ENCODE measurements at regions not wholly inside any gene's neighbourhood (a gene's known extent, or its start where the extent isn't known, plus 50 kb on each side); places are given as distances from the start of the nearest gene placed in this dataset.
"Not testable (repeated sequence)": the region's sequence is repeated elsewhere in the genome, so short reads cannot be mapped to it uniquely, and the experiment has no call there.

DNA sequence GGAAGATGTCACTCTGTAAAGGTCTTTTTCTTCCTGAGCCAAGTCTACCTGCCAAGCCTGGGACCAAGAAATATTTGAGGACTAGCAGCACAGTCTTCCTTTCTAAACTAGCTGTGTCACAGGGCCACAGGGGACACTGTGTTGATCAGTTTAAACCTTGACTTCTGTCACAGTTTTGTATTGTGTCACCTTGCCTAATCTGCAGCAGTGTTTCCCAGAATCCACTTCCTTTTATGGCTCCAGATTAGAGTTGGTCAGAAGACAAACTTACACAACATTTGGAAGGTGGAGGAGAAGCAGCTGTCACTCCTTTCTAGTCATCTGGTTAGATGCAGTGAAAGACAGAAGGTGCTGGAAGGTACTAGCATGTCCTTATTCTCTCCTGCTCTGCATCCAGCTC lies 143.1 kb upstream of the BCOR start:
- no peak for DNase-seq (ENCODE audit: low read depth, low spot score)
- no peak overlapping the region for H3K4me3 ChIP-seq (ENCODE audit: low read depth, low read length)
- ChIA-PET CTCF (interaction anchor here (0.5 kb wide), 1 partner anchor 15 kb away, joined by 3 read pairs; no protein-coding TSS in a partner anchor), POLR2A (no interaction called here)
- TF ChIP-seq, protein P1, sequence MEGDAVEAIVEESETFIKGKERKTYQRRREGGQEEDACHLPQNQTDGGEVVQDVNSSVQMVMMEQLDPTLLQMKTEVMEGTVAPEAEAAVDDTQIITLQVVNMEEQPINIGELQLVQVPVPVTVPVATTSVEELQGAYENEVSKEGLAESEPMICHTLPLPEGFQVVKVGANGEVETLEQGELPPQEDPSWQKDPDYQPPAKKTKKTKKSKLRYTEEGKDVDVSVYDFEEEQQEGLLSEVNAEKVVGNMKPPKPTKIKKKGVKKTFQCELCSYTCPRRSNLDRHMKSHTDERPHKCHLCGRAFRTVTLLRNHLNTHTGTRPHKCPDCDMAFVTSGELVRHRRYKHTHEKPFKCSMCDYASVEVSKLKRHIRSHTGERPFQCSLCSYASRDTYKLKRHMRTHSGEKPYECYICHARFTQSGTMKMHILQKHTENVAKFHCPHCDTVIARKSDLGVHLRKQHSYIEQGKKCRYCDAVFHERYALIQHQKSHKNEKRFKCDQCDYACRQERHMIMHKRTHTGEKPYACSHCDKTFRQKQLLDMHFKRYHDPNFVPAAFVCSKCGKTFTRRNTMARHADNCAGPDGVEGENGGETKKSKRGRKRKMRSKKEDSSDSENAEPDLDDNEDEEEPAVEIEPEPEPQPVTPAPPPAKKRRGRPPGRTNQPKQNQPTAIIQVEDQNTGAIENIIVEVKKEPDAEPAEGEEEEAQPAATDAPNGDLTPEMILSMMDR (IDR thresholded peaks at IDR 0.05; ENCODE audit: insufficient read depth, low read length, missing control alignments), result no peak

DNA sequence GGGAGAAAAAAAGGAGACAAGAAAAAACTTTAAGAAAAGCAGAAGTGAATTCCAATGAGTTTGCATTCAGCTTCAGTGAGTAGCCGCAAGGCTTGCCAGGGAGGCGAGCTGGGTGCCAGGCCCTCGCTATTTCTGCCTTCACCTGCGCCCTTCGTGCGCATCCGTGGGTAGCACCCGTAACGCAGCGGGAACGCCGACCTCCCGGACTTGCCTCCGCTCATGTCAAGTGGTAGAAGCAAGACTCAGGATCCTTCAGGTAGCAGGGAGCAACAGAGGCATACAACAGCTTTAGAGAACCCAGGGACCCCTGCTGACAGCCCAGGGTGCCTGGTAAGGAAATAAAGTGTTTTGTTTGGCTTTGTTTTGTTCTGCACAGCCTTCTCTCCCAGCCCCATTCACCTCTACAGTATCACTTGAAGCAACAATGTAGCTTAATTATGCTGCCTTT lies 140.0 kb upstream of the BCOR start:
- ChIA-PET POLR2A (no interaction called here), CTCF (no interaction called here)
- DNase-seq (ENCODE audit: low read depth, low spot score), result no peak
- TF ChIP-seq, protein P1 (IDR thresholded peaks at IDR 0.05; ENCODE audit: insufficient read depth, low read length, missing control alignments), result no peak
- no peak overlapping the region for H3K4me3 ChIP-seq (ENCODE audit: low read depth, low read length)

DNA sequence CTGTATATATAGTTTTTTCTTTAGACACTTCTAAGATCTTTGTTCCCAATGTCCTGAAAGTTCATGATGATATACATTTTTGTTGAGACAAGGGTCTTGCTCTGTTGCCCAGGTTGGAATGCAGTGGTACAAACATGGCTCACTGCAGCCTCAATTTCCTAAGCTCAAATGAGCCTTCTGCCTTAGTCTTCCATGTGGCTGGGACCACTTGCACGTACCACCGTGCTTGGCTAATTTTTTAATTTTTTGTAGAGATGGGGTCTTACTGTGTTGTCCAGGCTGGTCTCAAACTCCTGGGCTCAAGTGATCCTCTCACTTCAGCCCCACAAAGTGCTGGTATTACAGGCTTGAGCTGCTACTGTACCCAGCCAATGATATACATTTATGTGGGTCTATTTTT lies 132.9 kb upstream of the BCOR start:
- POLR2A ChIA-PET, result no interaction called here
- H3K4me3 ChIP-seq (ENCODE audit: low read depth, low read length), result no peak overlapping the region
- DNase-seq (ENCODE audit: low read depth, low spot score), result no peak
- TF ChIP-seq, protein P1 (IDR thresholded peaks at IDR 0.05; ENCODE audit: insufficient read depth, low read length, missing control alignments), result no peak
- CTCF ChIA-PET, result no interaction called here

DNA sequence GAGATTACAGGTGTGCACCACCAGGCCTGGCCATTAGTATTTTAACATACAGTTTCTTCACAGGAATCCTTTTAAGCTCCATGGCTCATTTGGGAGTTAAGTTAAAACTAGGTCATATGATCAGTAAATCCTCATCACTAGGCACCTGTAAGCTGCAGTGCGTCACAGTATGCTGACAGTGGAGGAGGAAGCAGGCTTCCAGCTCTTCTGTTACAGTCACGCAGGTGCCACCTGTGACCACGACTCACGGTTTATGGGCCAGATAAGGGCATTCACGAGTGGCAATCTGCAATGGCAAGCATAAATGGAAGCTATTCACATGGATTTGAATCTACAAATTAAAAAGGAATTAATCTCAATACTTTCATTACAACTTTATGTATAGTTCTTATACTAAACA lies 129.4 kb upstream of the BCOR start:
- no peak overlapping the region for H3K4me3 ChIP-seq (ENCODE audit: low read depth, low read length)
- TF ChIP-seq, protein P1 (IDR thresholded peaks at IDR 0.05; ENCODE audit: insufficient read depth, low read length, missing control alignments), result no peak
- CTCF ChIA-PET, result no interaction called here
- no peak for DNase-seq (ENCODE audit: low read depth, low spot score)
- POLR2A ChIA-PET, result no interaction called here

DNA sequence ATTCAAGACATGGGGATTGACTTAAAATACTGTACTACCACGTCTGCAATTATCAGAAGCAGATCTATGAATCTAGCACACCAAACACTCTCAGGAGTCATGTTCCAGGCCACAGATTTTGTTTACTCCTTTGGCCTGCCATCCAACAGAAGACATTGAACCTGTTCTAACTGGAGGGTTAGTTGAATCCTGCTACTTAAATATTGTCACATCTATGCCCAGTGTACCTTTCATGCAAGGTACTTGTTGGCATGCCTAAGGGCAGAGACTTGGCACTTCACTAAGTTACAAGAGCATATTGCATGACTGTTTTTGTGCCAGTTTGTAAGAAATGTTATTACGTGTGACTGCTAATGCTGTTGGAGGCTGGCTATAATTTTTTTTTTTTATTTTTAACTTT lies 126.9 kb upstream of the BCOR start:
- POLR2A ChIA-PET, result no interaction called here
- H3K4me3 ChIP-seq (ENCODE audit: low read depth, low read length), result no peak overlapping the region
- TF ChIP-seq, protein P1 (IDR thresholded peaks at IDR 0.05; ENCODE audit: insufficient read depth, low read length, missing control alignments), result no peak
- no peak for DNase-seq (ENCODE audit: low read depth, low spot score)
- CTCF ChIA-PET, result no interaction called here

DNA sequence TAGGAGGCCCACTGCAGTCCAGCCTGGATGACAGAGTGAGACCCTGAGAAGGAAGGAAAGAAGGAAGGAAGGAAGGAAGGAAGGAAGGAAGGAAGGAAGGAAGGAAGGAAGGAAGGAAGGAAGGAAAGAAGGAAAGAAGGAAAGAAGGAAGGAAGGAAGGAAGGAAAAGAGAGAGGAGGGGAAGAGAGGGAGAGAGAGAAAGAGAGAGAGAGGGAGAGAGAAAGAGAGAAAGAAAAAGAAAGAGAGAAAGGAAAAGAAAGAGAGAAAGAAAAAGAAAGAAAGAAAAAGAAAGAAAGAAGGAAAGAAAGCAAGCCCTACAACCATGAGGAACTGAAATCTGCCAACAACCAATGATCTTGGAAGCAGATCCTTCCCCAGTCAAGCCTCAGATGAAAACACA lies 124.9 kb upstream of the BCOR start:
- POLR2A ChIA-PET; CTCF ChIA-PET; DNase-seq (ENCODE audit: low read depth, low spot score); H3K4me3 ChIP-seq (ENCODE audit: low read depth, low read length): not testable (repeated sequence)

DNA sequence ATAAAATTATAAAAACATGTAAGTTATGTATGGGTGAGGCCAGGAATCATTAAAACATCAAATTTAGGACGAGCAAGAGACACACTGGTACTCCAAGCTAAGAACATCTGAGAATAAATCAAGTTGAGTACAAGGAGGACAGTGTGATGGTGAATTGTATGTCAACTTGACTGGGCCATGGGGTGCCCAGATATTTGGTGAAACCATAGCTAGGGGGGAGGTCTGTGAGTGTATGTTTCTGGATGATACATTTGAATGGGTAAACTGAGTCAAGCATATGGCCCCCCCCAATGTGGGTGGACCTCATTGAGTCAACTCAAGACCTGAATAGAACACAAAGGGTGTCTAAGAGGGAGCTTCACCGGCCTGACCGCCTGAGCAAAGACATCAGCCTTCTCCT lies 115.3 kb upstream of the BCOR start:
- TF ChIP-seq, protein P1 (IDR thresholded peaks at IDR 0.05; ENCODE audit: insufficient read depth, low read length, missing control alignments), result no peak
- DNase-seq (ENCODE audit: low read depth, low spot score), result no peak
- ChIA-PET POLR2A (no interaction called here), CTCF (no interaction called here)
- H3K4me3 ChIP-seq (ENCODE audit: low read depth, low read length), result no peak overlapping the region
